Spleen (tissue), 11 donors: ENCODE measurements at regions not wholly inside any gene's neighbourhood (a gene's known extent, or its start where the extent isn't known, plus 50 kb on each side); places are given as distances from the start of the nearest gene placed in this dataset.

ENCODE experiments used
- DNase-seq: peaks from one replicate; pipeline ENCODE4 v3.0.0-alpha.2; 2020
- H3K27ac ChIP-seq, 8 donors: fragments of 200-600 bp; sonication (generic) in 7 of 8; 1 replicate in 4 of 8; 2 replicates in 4 of 8; pipeline versions ENCODE4 v1.5.0 to v1.8.0; 2016 to 2021; ENCODE audit warnings: inconsistent platforms in 4 of 8, mild to moderate bottlenecking in 4 of 8, moderate library complexity in 1 of 8
- H3K27me3 ChIP-seq, 7 donors: fragments of 200-600 bp; sonication (generic) in 6 of 7; replicated peaks in 1 of 7; 1 replicate in 4 of 7; 2 replicates in 3 of 7; pipeline versions ENCODE4 v1.5.0 to v1.8.0; 2016 to 2021; ENCODE audit warnings: inconsistent platforms in 3 of 7, mild to moderate bottlenecking in 1 of 7
- H3K36me3 ChIP-seq, 6 donors: fragments of 200-600 bp; sonication (generic) in 5 of 6; 1 replicate in 4 of 6; 2 replicates in 2 of 6; pipeline versions ENCODE4 v1.5.0 to v1.8.0; 2016 to 2021; ENCODE audit warnings: inconsistent platforms in 2 of 6
- H3K4me1 ChIP-seq, 6 donors: fragments of 200-600 bp; sonication (generic) in 5 of 6; 1 replicate in 3 of 6; 2 replicates in 3 of 6; pipeline versions ENCODE4 v1.5.0 to v1.8.0; 2016 to 2021; ENCODE audit warnings: inconsistent platforms in 3 of 6
- H3K4me3 ChIP-seq, 8 donors: fragments of 200-600 bp; sonication (generic) in 7 of 8; 1 replicate in 4 of 8; 2 replicates in 4 of 8; pipeline versions ENCODE4 v1.5.0 to v1.8.0; 2016 to 2021; ENCODE audit warnings: inconsistent platforms in 4 of 8, mild to moderate bottlenecking in 4 of 8, moderate library complexity in 2 of 8
- H3K9me3 ChIP-seq, 8 donors: fragments of 200-600 bp; sonication (generic) in 7 of 8; 1 replicate in 4 of 8; 2 replicates in 4 of 8; pipeline versions ENCODE4 v1.5.0 to v1.8.0; 2016 to 2021; ENCODE audit warnings: inconsistent platforms in 4 of 8
- CTCF ChIP-seq, 11 experiments: fragments of 200-600 bp in 7 of 11; fragments of 450-650 bp in 4 of 11; sonication (generic) in 4 of 11; IDR thresholded peaks in 8 of 11; conservative IDR thresholded peaks in 3 of 11; 1 replicate in 7 of 11; 2 replicates in 4 of 11; pipeline versions ENCODE4 v1.4.0 to v1.8.0; 2016 to 2021; ENCODE audit warnings: antibody characterized with exemption in 11 of 11, inconsistent platforms in 4 of 11, mild to moderate bottlenecking in 1 of 11
- POLR2A ChIP-seq, 3 donors: fragments of 450-650 bp; IDR thresholded peaks; one replicate each; pipeline ENCODE4 v1.5.1; 2017; ENCODE audit warnings: antibody characterized with exemption in 3 of 3, mild to moderate bottlenecking in 1 of 3
- POLR2AphosphoS5 ChIP-seq, 3 donors: sonication (generic); formaldehyde crosslinking; IDR thresholded peaks; one replicate each; pipeline ENCODE4 v1.5.1; 2017; ENCODE audit warnings: antibody characterized with exemption in 3 of 3
- WGBS, 5 donors: extraction: QIAGEN DNeasy Blood & Tissue Kit in 3 of 5; methylation state at CpG; one replicate each; pipeline versions ENCODE4 v1.1.5 to v1.1.7; 2013 to 2018; 5-methylcytosine and 5-hydroxymethylcytosine counted together
- intact Hi-C: fragments of 100-400 bp; cut with DNase I; formaldehyde crosslinking; loops from one replicate; pipeline ENCODE4 v1.15.0; 2023; ENCODE audit warnings: low total_unique reads
- donor health status: healthy with polysubstance abuse.
- donor health status: DM: no; HTN: no; CAD: no; lungs with moderate emphysema.
- donor health status: DM: no; HTN: no; CAD: no.
- donor health status: Bipolar disorder and iron deficiency.
- donor health status: healthy.
- donor health status: DM: no; HTN: no; CAD: no.
- donor health status: DM: yes; HTN: yes; CAD: no.

GRCh38 chr21:14722841-14723483 is 176.8 kb upstream of the SAMSN1 start:
- no peaks in the 10 kb centered on the region for H3K27me3 ChIP-seq
- TF ChIP-seq POLR2A (IDR thresholded peaks at IDR 0.05), result no peak
- no peak for TF ChIP-seq POLR2AphosphoS5 (IDR thresholded peaks at IDR 0.05)
- no peak for TF ChIP-seq CTCF (IDR thresholded peaks at IDR 0.05 in 8 of 11, conservative IDR thresholded peaks at IDR 0.05 in 3 of 11)
- no peak for DNase-seq
- no peaks in the 10 kb centered on the region for H3K4me1 ChIP-seq
- intact Hi-C loops, result no loop called here
- WGBS, 5 donors, result 40 to 91% (median 87%) methylated on average over 6 of the region's 6 CpGs
- no peaks in the 10 kb centered on the region for H3K36me3 ChIP-seq
- H3K4me3 ChIP-seq, result no peak overlapping the region
- H3K27ac ChIP-seq, result no peak overlapping the region
- no peaks in the 10 kb centered on the region for H3K9me3 ChIP-seq

GRCh38 chr21:14720237-14720636 is 174.1 kb upstream of the SAMSN1 start:
- Histone ChIP-seq H3K27me3 (no peaks in the 10 kb centered on the region), H3K9me3 (no peaks in the 10 kb centered on the region), H3K27ac (no peak overlapping the region), H3K4me1 (no peaks in the 10 kb centered on the region), H3K4me3 (no peak overlapping the region), H3K36me3 (no peaks in the 10 kb centered on the region)
- 49 to 91% (median 68%) methylated on average over 4 of the region's 4 CpGs for WGBS, 5 donors
- DNase-seq, result no peak
- TF ChIP-seq POLR2A (IDR thresholded peaks at IDR 0.05), result no peak
- TF ChIP-seq POLR2AphosphoS5 (IDR thresholded peaks at IDR 0.05), result no peak
- TF ChIP-seq CTCF (IDR thresholded peaks at IDR 0.05 in 8 of 11, conservative IDR thresholded peaks at IDR 0.05 in 3 of 11), result no peak
- intact Hi-C loops, result no loop called here

- no peaks in the 10 kb centered on the region for H3K4me1 ChIP-seq
- no peak overlapping the region for H3K27ac ChIP-seq
- H3K36me3 ChIP-seq, result no peaks in the 10 kb centered on the region
- intact Hi-C loops, result no loop called here
- no peak overlapping the region for H3K4me3 ChIP-seq
- no peaks in the 10 kb centered on the region for H3K9me3 ChIP-seq
- no peak for DNase-seq
- TF ChIP-seq POLR2AphosphoS5 (IDR thresholded peaks at IDR 0.05) (no peak), POLR2A (IDR thresholded peaks at IDR 0.05) (no peak)
- 72 to 93% (median 86%) methylated on average over 6 of the region's 6 CpGs for WGBS, 5 donors
- H3K27me3 ChIP-seq, result no peaks in the 10 kb centered on the region
Measured at GRCh38 chr21:14718951-14719350, 172.8 kb upstream of the SAMSN1 start.

GRCh38 chr21:14716761-14717396 is 170.8 kb upstream of the SAMSN1 start:
- H3K36me3 ChIP-seq, result no peaks in the 10 kb centered on the region
- H3K27me3 ChIP-seq, result no peaks in the 10 kb centered on the region
- no peak overlapping the region for H3K4me3 ChIP-seq
- intact Hi-C loops, result no loop called here
- H3K9me3 ChIP-seq, result peaks cover 0 to 20% (median 13%) of the 10 kb centered on the region in 8 donors
- DNase-seq, result no peak
- no peak overlapping the region for H3K27ac ChIP-seq
- no peaks in the 10 kb centered on the region for H3K4me1 ChIP-seq
- no peak for TF ChIP-seq POLR2A (IDR thresholded peaks at IDR 0.05)
- no peak for TF ChIP-seq CTCF (IDR thresholded peaks at IDR 0.05 in 8 of 11, conservative IDR thresholded peaks at IDR 0.05 in 3 of 11)
- TF ChIP-seq POLR2AphosphoS5 (IDR thresholded peaks at IDR 0.05), result no peak
- WGBS, 5 donors, result 73 to 93% (median 81%) methylated on average over 3 of the region's 3 CpGs
